ENCODE measurements at regions not wholly inside any gene's neighbourhood (a gene's known extent, or its start where the extent isn't known, plus 50 kb on each side); places are given as distances from the start of the nearest gene placed in this dataset.

DNA sequence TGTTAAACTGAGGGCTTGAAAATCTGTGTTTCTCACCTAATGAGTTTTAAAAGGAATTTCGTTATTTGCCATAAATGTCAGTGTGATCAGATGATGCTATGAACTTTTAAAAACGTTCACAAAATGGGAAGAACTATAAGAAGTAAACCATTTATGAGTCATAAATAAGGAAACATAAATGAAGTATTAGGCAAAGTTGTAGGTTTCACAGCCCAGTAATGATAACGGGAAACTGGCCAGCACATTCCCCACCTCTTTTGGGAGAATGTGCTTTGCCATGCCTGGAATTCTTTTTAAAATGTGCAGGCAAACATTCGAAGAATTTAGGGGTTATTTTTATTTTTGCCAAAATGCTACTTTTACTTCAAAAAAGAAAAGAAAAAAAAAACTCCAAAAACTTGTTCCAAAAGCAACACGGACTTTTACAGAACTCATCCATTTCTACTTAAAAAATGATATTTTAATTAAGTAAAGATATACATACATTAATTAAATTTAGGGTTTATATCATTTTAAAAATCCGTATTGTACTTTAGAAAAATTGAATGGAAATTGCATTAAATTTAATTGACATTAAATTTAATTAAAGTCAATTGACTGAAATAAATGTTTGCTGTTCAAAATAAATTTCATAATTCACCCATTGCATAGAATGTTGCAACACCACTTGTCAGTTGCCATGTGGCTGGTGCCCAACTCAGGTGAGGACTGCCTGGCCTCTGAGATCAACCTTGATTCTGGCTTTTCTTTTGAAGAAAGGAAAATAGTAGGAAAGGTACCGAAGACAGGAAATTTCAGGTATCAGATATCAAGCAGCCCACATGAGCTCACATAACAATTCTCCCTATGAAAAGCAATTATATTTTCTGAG is 1198.5 kb downstream of the EFNB2 start:
- no peak for DNase-seq

DNA sequence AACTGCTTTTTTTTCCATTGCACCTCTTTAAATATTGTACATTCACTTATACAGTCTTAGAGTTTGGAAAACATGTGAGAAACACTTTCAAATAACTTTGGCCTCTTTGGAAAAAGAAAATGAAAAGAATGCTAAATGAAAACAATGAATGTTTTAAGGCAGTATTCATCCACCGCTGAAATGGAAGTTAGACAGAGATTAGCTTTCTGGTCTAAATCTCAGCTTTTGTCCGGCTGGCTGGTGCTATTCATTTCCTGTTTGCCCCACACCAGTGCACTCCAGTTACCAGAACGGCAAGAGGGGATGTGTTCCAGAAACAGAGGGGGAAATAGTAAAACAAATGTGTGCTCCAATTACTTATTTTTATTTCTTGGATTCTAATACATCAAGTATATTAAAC is 1201.3 kb downstream of the EFNB2 start:
- no peak for DNase-seq

DNA sequence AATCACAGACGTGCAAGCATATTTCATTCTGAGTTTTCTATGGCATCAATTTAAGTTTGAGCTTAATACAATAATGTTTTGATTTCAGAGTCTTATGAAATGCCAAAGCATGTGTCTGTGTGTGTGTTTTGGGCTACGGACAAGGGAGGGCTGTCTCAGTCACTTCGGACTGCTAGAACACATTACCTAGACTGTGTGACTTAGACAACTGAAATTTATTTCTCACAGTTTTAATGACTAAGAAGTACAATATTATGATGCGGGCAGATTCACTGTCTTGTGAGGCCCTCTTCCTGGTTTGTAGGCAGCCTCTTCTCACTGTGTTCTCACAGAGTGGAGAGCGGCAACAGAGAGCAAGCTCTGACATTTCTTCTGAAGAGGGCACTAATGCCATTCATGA is 1202.0 kb downstream of the EFNB2 start:
- no peak for DNase-seq

DNA sequence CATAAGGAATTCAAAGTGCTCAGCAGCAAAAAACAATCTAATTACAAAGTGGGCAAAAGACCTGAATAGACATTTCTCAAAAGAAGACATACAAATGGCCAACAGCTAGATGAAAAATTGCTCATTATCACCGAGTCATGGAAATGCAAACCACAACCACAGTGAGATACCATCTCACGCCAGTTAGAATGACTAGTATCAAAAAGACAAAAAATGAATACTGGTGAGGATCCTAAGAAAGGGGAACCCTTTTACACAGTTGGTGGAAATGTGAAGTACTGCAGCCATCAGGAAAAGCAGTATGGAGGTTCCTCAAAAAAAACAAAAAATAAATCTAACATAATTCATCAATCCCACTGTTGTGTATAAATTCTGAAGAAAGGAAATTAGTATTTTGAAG is 1206.1 kb downstream of the EFNB2 start:
- no peak for DNase-seq

DNA sequence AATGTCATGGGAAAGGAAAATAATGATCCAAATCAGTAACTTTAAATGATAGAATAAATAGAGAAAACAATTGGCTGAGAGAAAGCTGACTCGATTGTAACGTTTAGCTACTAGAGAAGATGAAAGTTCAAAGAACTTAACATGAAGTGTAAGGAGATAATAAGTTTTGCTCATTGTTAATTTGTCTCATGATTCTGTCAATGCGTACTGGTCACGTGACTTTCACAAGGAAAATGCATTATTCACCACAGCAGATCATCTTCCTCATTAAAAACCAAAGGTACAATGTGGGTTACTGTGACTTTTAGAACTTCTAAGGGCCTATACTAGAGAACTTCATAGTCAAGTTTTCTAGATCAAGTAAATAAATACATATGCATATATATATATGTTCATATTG is 1207.2 kb downstream of the EFNB2 start:
- no peak for DNase-seq

DNA sequence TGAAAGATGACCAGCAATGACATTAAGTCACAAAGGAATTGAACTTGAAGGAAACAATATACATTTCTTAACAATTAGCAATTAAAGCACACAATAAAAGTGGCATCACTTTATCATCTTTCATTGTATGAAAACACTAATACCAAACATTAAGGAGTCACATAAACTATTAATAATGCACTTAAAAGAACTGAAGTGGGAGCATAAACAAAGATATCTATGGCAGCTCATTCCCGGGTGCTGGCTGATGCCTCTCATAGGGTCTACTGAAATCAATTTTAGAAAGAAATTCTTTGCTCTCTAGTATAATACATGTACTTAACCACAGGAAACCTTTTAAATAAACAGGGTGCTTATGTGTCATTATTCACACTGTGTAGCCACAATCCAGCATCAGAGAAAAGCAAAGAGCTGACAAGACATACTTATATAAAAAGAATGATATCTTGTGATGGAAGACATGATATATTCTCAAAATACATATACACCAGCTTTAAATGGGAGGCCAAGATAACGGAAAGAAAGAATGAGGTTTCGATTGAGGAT is 1207.8 kb downstream of the EFNB2 start:
- DNase-seq: no peak

DNA sequence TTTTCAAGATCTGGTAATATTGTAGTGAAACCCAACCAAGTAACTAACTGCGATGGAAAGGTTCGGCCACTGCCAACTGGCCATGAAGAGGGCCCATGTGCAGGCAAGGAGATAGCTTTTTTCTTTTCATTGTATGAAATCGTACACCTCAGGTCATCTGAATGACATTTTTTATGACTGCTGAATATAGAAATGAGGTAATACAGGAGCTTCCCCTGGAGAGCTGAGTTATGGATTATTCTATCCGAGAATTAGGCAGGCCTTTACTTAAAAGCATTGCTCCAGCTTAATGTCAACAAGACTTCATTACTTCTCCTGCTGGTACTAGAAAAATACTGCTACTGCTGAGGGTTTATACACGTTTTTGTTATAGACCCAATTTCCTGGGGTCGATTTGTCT is 1215.6 kb downstream of the EFNB2 start:
- DNase-seq: no peak

DNA sequence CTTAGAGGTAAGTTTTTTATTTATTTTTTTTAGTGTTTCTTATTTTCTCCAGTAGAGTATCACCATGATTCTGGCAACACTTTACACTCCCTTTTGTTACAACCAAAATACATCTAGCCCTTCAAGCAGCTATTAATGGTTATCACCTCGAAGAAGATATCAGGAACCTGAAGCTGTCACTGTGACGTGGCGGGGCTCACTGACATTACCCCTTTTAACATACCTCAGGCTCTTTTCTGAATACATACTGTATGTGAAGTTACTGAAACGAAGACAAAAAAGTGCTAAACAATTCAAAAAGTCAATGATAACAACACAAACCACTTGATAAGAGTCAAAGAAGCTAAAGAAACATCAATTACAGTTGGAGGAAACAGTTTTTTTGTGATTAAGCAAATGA is 1218.7 kb downstream of the EFNB2 start:
- DNase-seq: no peak

DNA sequence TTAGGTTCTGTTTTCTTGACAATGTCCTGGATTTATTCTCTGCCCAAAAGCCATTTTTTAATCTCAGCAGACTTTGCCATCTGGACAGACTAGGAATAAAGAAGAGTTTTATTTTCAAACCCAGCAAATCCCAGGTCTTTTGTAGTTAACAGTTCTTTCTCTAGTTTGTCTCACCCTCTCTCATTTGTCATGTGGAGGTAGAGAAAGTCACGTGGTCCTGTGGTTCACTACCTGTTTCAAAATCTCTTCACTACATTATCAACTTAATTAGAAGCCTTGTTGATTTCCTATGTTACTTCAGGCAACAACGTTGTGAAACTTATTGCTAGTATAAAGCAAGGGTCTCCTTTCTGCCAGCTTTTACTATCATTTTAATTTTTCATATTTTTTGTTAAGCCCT is 1222.6 kb downstream of the EFNB2 start:
- DNase-seq: no peak

DNA sequence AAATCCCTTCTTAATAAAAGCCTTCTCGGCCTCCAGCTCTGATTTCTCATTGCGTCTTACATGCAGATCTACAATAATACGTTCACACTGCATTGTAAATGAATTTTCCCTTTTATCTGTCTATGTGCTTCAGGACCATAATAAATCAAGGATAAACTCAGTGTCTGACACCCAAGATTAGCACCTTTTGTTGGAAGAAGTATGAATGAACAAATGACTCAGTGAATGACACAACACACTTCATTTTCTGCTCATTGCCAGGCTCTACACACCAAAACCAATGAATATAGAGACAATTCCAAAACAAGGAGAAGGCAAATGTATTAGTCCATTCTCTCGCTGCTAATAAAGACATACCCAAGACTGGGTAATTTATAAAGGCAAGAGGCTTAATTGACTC is 1224.4 kb downstream of the EFNB2 start:
- no peak for DNase-seq

DNA sequence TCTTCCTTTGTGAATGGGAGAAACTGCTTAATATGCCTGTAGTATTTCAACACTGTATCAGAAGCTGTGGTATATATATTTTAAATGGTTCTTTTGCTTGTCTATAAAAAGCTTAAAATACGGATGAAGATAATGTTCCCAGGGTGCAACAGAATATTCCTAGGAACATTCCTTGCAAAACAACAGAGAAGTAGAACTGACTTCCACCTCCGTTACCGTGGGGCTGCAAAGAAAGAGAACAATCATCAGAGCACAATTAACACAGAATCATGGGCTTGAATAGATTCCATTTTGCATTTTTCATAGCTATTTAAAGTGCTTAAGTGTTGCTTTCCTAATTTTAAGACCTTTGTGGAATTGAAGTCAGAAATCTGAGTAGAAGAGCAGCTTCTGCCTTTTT is 1227.7 kb downstream of the EFNB2 start:
- DNase-seq: peak in 1 of 51 donors; percentile 6

DNA sequence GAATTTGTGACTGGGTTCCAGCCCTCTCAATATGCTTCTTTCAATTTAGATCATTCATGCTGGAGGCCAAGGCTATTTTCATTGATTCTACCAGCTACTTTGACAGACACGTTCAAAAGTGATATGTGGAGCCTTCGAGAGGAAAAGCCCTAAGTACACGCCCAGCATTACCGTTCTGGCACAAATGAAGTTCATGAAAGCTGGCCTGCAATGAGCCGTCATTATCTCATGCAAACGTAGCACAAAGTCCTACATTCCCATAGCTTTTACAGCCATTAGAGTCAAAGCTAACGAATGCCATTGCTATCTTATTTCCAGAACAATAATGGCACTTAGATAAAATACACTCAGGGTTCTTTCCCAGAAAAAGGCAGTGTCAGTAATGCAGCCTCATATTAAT is 1237.6 kb downstream of the EFNB2 start:
- no peak for DNase-seq

DNA sequence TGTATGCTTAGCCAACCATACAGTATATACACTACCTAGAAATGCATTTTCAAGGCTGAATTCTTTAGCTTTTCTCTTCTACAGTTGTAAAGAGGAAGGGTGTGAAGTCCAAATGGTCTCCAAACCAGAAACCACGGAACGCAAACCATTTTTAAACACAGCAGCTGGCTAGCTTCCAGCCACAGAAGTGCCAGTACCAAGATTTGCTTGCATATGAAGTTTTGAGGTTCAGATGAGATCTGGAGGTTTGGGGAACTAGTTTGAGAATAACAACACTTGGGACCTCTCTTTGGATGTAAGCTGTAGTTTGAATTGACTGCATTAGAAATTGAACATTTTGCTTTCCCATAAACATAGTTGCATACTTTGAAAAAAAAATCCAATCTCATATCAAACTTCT is 1243.5 kb downstream of the EFNB2 start:
- peak in 1 of 51 donors; percentile 0 for DNase-seq

DNA sequence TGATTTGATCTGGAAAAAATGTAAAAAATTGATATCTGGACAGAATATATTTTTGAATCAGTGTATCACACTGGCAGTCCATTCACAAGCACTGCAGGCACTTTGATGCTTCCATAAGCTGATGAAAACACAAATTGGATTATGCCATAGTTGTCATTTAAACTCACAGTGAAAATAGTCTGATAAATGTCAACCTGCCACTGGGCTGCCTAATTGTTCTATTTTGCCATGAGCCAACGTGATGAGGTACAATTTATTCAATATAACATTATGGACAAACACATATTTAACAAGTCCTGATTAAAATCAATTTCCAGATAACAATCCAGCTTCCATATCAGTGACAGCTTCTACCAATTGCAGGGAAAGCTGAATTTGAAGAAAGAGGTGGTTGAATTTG is 1244.9 kb downstream of the EFNB2 start:
- no peak for DNase-seq

DNA sequence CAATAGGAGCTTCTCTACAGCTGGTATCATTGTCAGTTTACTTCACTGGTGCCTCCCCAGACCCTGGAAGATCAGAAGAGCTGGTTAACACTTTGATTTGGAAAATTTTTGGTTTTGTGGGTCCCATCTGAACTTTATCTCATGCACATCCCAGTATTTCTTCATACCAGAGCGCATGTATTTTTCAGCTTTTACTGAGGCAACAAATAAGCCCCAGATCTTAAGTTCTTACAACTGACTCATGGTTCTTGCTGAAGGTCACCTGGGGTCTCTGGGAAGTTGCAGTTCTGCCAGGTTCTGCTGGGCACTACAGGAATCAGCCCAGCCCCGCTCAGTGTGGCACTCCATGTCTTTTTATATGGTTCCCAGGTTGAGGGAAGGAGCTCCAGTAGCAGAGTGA is 1249.9 kb downstream of the EFNB2 start:
- no peak for DNase-seq

DNA sequence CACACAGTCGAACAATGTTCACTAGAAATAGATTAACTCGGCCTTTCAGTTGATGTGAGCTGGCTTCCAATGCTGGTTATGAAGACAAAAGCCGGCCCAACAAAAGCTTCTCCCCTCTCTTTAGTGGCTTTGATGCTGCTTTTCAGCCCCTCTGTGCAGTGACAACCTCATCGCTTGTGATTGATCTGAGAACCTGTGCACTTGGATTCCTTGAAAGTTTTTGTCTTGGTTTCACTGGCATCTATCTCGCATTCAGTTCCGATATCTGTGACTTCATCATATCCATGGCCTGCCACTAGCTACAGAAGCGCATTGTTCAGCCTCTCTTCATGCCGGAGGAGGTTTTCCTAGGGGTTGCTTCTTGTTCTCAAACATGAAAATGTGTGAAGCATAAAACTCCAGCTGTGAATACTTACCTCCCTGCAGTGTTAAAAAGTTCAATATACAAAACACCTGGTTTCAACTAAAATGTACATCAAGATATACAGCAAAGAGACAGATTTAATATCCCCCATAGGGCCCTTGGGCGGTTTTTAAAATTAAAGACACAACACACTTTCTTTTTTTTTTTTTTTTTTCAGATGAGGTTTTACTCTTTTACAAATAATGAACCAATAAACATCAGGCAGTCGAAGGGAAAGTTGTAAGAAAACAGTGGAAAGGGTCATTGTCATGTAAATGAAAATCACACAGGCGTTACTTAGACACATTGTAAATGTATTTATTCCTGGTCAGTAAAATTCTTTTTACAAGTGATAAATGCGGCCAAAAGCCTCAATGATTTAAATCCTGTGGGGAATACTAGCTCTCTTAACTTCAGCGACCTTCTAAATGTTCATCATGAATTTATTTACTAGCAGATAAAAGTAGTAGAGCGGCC is 1252.8 kb downstream of the EFNB2 start:
- no peak for DNase-seq

DNA sequence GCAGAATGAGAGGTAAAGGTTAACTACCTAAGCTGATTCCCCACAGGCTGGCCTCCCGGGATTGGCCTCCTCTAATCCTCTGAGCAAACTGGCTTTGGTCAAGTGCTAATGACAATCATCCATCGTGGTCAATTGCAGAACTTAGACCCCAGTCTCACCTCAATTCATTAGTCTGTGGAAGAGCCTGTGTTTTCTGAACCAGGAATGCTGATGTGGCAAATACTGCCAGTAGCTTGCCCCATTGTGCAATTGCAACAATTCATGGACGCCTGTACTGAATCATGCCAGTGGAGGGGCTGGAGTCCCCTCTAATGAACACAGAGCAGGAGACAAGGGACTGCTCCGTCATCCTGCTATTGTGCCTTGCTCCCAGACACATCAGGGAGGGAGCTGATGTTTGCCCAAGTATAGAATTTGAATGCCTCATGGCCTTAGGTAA is 1256.5 kb downstream of the EFNB2 start:
- DNase-seq: no peak

DNA sequence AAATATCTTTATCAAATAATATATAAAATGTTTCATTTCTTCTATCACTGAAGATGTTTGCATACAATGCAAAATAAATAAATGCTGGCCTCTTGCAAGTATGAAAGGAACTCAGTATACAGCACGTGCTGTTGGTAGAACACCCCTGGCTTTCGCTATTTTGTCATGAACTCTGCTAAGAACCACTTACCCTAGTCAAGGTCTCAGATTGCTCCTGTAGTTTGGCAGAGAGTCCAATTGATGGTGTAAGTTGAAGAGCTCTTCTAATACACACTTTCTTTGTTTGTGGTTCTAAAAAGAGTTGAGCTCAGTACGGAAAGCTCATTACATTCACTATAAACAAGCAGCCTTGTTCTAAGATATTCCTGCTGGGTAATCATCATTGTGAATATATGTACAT is 1258.9 kb downstream of the EFNB2 start:
- no peak for DNase-seq

DNA sequence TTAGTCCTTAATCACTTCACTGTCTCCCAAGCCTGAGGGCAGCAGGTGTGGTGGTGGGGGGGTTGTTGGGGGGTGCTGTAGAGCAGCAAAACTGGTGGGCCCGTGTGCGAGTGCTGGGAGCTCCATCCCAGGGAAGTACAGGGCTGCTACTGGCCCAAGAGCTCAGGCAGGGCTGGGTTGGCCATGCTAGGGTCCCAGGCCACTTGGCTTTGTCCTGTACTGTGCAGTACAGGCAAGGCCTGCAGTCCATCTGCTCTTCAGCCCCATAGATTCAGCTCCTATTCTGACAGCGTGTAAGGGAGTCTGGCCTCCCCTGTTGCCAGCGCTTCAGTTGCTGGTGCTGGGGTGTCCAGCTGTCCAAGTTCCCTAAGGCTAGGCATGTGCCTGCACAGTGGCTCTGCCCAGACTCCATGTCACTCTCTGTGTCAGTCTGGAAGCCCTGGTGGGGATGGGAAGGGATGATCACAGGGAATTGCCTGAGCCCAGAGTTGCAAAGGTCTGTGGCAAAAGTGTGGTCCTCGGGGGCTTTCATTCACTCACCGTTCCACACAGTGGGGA is 1261.7 kb downstream of the EFNB2 start:
- no peak for DNase-seq

DNA sequence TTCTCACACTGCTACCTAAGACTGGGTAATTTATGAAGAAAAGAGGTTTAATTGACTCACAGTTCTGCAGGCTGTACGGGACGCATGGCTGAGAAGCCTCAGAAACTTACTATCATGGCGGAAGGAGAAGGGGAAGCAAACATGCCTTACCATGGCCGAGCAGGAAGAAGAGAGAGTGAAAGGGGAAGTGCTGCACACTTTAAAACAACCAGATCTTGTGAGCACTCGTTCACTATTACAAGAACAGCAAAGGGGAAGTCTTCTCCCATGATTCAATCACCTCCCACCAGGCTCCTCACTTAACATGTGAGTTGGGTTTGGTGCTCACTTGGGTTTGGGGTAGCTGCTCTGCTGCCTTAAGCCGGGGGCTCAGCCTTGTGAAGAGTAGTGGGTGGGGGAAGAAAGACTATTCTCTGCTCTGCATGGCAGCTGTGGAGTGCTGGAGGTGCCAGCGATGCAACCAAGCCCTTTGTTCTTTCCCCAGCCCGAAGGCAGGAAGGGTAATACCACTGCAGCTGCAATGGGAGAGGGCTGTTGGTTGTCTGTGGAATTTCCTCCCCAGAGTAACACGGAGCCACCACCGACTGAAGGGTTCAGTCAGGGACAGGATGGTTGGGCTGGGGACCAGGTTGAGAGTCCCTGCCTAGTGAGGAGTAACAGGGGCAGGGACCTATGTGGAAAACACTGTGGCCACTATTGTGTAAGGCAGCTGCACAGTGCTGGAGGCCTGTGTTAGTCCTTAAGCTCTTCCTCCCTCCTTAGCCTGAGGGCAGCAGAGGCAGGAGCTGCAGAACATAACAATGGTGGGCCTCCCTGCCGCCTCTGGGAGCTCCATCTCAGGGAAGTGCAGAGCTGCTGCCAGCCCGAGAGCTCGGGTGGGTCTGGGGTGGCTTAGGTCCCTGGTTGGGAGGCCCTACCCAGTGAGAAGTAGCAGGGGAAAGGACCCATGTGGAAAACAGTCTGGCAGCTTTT is 1262.5 kb downstream of the EFNB2 start:
- DNase-seq: no peak

DNA sequence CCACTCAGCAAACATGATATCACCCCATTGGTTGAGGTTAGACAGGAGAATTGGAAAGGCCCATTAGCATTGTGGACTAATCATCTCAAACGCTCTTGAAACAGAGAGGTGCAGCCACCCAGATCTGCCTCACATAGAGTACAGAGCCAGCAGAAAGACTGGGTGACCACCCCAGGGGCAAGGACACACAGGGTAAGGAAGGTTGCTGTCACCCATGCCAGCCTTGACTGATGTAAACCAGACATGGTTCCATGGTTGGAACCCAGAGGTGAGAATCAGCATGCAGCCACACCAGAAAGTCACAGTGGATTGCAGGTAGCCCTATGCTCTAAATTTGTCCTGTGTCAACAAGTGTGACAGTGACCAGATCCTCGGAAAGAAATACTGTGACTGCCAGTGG is 1268.8 kb downstream of the EFNB2 start:
- DNase-seq: no peak

All from hypothalamus (tissue), 51 donors.